ENCODE measurements at regions not wholly inside any gene's neighbourhood (a gene's known extent, or its start where the extent isn't known, plus 50 kb on each side); places are given as distances from the start of the nearest gene placed in this dataset.

- H3K27me3 ChIP-seq (replicated peaks in 1 of 2; ENCODE audit: control insufficient read depth in 2 of 2, extremely low read depth in 1 of 2, insufficient read depth in 2 of 2, low read length in 1 of 2): peaks cover 0 to 11% of the 10 kb centered on the region in 2 experiments
- no peaks in the 10 kb centered on the region for H3K36me3 ChIP-seq (ENCODE audit: control insufficient read depth in 2 of 2, extremely low read depth in 1 of 2, insufficient read depth in 1 of 2, low read length in 1 of 2)
- no peak overlapping the region for H3K27ac Mint-ChIP-seq
These were observed 69.3 kb downstream of the SOWAHC start for GRCh38 chr2:109683452-109683851.

DNA sequence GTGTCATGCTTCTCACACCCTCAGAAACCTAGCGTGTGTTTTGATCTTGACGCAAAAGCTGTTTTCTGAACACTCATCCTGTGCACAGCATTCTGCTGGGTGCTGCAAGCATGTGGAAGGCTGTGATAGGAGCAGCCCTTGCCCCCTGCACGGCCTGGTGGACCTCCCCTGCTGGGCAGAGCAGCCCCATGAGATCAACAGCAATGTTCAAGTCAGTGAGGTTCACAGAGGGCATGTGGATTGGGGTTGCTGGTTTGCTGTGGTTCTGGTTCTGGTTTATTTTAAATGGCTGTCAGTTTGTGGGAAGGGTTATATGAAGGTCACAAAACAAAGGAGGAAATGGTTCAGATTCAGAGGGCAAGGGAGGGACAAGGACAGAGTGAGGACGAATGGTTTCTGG lies 71.3 kb downstream of the SOWAHC start:
- Mint-ChIP-seq H3K4me3 (no peak overlapping the region), H3K4me1 (peaks cover 0 to 2% (median 2%) of the 10 kb centered on the region in 3 donors), H3K27me3 (peaks cover 6 to 15% of the 10 kb centered on the region in 2 donors), H3K36me3 (no peaks in the 10 kb centered on the region), H3K9me3 (no peaks in the 10 kb centered on the region), H3K27ac (no peak overlapping the region)
- Histone ChIP-seq H3K4me3 (ENCODE audit: control insufficient read depth in 1 of 2, extremely low read depth in 1 of 2, low read length in 1 of 2) (no peak overlapping the region), H3K27ac (ENCODE audit: low read length) (no peak overlapping the region), H3K36me3 (ENCODE audit: control insufficient read depth in 2 of 2, extremely low read depth in 1 of 2, insufficient read depth in 1 of 2, low read length in 1 of 2) (no peaks in the 10 kb centered on the region), H3K9me3 (no peaks in the 10 kb centered on the region), H3K4me1 (ENCODE audit: control insufficient read depth in 1 of 2, extremely low read depth in 1 of 2, insufficient read depth in 2 of 2, low read length in 2 of 2) (no peaks in the 10 kb centered on the region), H3K27me3 (replicated peaks in 1 of 2; ENCODE audit: control insufficient read depth in 2 of 2, extremely low read depth in 1 of 2, insufficient read depth in 2 of 2, low read length in 1 of 2) (peaks cover 0 to 14% of the 10 kb centered on the region in 2 experiments)
- ATAC-seq (replicated peaks in 1 of 4) (no peak), DNase-seq (no peak)
- POLR2A ChIA-PET: no interaction called here
- WGBS (ENCODE audit: insufficient coverage): 80% methylated on average over 3 of the region's 4 CpGs
- CTCF ChIA-PET: no interaction called here

More at GRCh38 chr2:109683452-109683851, 69.3 kb downstream of the SOWAHC start:
- WGBS (ENCODE audit: insufficient coverage): 84% methylated on average over 5 of the region's 8 CpGs
- peaks cover 10 to 19% of the 10 kb centered on the region in 2 donors for H3K27me3 Mint-ChIP-seq
- Histone ChIP-seq H3K4me1 (ENCODE audit: control insufficient read depth in 1 of 2, extremely low read depth in 1 of 2, insufficient read depth in 2 of 2, low read length in 2 of 2) (no peaks in the 10 kb centered on the region), H3K27ac (ENCODE audit: low read length) (no peak overlapping the region), H3K9me3 (no peaks in the 10 kb centered on the region), H3K4me3 (ENCODE audit: control insufficient read depth in 1 of 2, extremely low read depth in 1 of 2, low read length in 1 of 2) (no peak overlapping the region)
- no peaks in the 10 kb centered on the region for H3K36me3 Mint-ChIP-seq
- DNase-seq: no peak
- ChIA-PET CTCF (no interaction called here), POLR2A (no interaction called here)
- H3K9me3 Mint-ChIP-seq: no peaks in the 10 kb centered on the region
- no peak for ATAC-seq (replicated peaks in 1 of 4)
- peaks cover 0 to 3% (median 3%) of the 10 kb centered on the region in 3 donors for H3K4me1 Mint-ChIP-seq
- H3K4me3 Mint-ChIP-seq: no peak overlapping the region

GRCh38 chr2:109686921-109687320 lies 72.8 kb downstream of the SOWAHC start:
- Histone ChIP-seq H3K36me3 (ENCODE audit: control insufficient read depth in 2 of 2, extremely low read depth in 1 of 2, insufficient read depth in 1 of 2, low read length in 1 of 2) (no peaks in the 10 kb centered on the region), H3K27me3 (replicated peaks in 1 of 2; ENCODE audit: control insufficient read depth in 2 of 2, extremely low read depth in 1 of 2, insufficient read depth in 2 of 2, low read length in 1 of 2) (peaks cover 0 to 14% of the 10 kb centered on the region in 2 experiments), H3K4me3 (ENCODE audit: control insufficient read depth in 1 of 2, extremely low read depth in 1 of 2, low read length in 1 of 2) (no peak overlapping the region), H3K9me3 (no peaks in the 10 kb centered on the region), H3K27ac (ENCODE audit: low read length) (no peak overlapping the region), H3K4me1 (ENCODE audit: control insufficient read depth in 1 of 2, extremely low read depth in 1 of 2, insufficient read depth in 2 of 2, low read length in 2 of 2) (no peaks in the 10 kb centered on the region)
- ChIA-PET POLR2A (no interaction called here), CTCF (no interaction called here)
- Mint-ChIP-seq H3K36me3 (no peaks in the 10 kb centered on the region), H3K4me1 (no peaks in the 10 kb centered on the region), H3K27me3 (peaks cover 6 to 9% of the 10 kb centered on the region in 2 donors), H3K4me3 (no peak overlapping the region), H3K9me3 (no peaks in the 10 kb centered on the region), H3K27ac (no peak overlapping the region)
- DNase-seq (no peak), ATAC-seq (replicated peaks in 1 of 4) (no peak)
- WGBS (ENCODE audit: insufficient coverage): 71% methylated on average over 3 of the region's 4 CpGs

- peaks cover 0 to 16% of the 10 kb centered on the region in 2 experiments for H3K27me3 ChIP-seq (replicated peaks in 1 of 2; ENCODE audit: control insufficient read depth in 2 of 2, extremely low read depth in 1 of 2, insufficient read depth in 2 of 2, low read length in 1 of 2)
- H3K36me3 ChIP-seq (ENCODE audit: control insufficient read depth in 2 of 2, extremely low read depth in 1 of 2, insufficient read depth in 1 of 2, low read length in 1 of 2): no peaks in the 10 kb centered on the region
- H3K4me3 ChIP-seq (ENCODE audit: control insufficient read depth in 1 of 2, extremely low read depth in 1 of 2, low read length in 1 of 2): no peak overlapping the region
- H3K27ac ChIP-seq (ENCODE audit: low read length): no peak overlapping the region
- WGBS (ENCODE audit: insufficient coverage): 75% methylated on average over 4 of the region's 5 CpGs
- H3K4me1 Mint-ChIP-seq: no peaks in the 10 kb centered on the region
- POLR2A ChIA-PET: no interaction called here
- H3K9me3 ChIP-seq: no peaks in the 10 kb centered on the region
- peaks cover 6 to 9% of the 10 kb centered on the region in 2 donors for H3K27me3 Mint-ChIP-seq
- CTCF ChIA-PET: no interaction called here
- no peak for ATAC-seq (replicated peaks in 1 of 4)
- peaks cover 0 to 3% (median 0%) of the 10 kb centered on the region in 3 donors for H3K9me3 Mint-ChIP-seq
- no peak for DNase-seq
- no peaks in the 10 kb centered on the region for H3K4me1 ChIP-seq (ENCODE audit: control insufficient read depth in 1 of 2, extremely low read depth in 1 of 2, insufficient read depth in 2 of 2, low read length in 2 of 2)
- H3K27ac Mint-ChIP-seq: no peak overlapping the region
- H3K36me3 Mint-ChIP-seq: no peaks in the 10 kb centered on the region
- no peak overlapping the region for H3K4me3 Mint-ChIP-seq
These were observed 75.2 kb downstream of the SOWAHC start for GRCh38 chr2:109689182-109689930.

DNA sequence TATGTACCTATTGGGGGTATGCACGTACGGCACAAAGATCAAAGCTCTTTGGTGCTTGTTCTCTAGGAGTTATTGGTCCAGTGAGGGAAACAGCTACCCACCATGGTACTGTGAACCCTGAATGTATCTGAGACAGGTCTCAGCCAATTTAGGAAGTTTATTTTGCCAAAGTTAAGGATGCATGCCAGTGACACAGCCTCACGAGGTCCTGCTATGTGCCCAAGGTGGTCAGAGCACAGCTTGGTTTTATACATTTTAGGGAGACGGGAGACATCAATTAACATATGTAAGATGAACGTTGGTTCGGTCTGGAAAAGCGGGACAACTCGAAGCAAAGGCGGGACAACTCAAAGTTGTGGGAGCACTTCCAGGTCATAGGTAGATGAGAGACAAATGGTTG lies 75.8 kb downstream of the SOWAHC start:
- Histone ChIP-seq H3K9me3 (no peaks in the 10 kb centered on the region), H3K4me1 (ENCODE audit: control insufficient read depth in 1 of 2, extremely low read depth in 1 of 2, insufficient read depth in 2 of 2, low read length in 2 of 2) (no peaks in the 10 kb centered on the region), H3K36me3 (ENCODE audit: control insufficient read depth in 2 of 2, extremely low read depth in 1 of 2, insufficient read depth in 1 of 2, low read length in 1 of 2) (no peaks in the 10 kb centered on the region), H3K4me3 (ENCODE audit: control insufficient read depth in 1 of 2, extremely low read depth in 1 of 2, low read length in 1 of 2) (no peak overlapping the region), H3K27me3 (replicated peaks in 1 of 2; ENCODE audit: control insufficient read depth in 2 of 2, extremely low read depth in 1 of 2, insufficient read depth in 2 of 2, low read length in 1 of 2) (peaks cover 0 to 16% of the 10 kb centered on the region in 2 experiments), H3K27ac (ENCODE audit: low read length) (no peak overlapping the region)
- H3K36me3 Mint-ChIP-seq: no peaks in the 10 kb centered on the region
- peaks cover 0 to 3% (median 0%) of the 10 kb centered on the region in 3 donors for H3K9me3 Mint-ChIP-seq
- ATAC-seq (replicated peaks in 1 of 4) (no peak), DNase-seq (no peak)
- no peak overlapping the region for H3K4me3 Mint-ChIP-seq
- 91% methylated on average over 7 of the region's 9 CpGs for WGBS (ENCODE audit: insufficient coverage)
- ChIA-PET POLR2A (interaction anchor here in 1 of 2 donors (0.6 kb wide), 1 partner anchor 20 kb away, joined by 8 read pairs; no protein-coding TSS in a partner anchor), CTCF (no interaction called here)
- H3K4me1 Mint-ChIP-seq: no peaks in the 10 kb centered on the region
- peaks cover 5 to 9% of the 10 kb centered on the region in 2 donors for H3K27me3 Mint-ChIP-seq
- no peak overlapping the region for H3K27ac Mint-ChIP-seq

DNA sequence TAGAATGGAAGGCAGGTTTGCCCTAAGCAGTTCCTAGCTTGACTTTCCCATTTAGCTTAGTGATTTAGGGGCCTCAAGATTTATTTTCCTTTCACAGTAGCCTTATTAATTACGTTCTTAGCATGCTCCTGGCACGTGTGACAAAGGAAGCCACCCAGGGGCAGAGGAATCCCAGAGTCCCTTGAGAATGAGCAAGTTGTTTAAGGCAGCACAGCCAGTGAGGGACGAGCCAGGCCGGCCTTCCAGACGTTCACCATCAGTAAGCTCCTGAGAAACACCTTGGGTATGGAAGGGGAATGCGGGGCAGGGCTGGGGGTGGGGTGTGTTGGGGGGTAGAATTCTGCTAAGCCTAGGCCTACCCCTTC lies 76.3 kb downstream of the SOWAHC start:
- POLR2A ChIA-PET: interaction anchor here in 1 of 2 donors (0.6 kb wide), 1 partner anchor 20 kb away, joined by 8 read pairs; no protein-coding TSS in a partner anchor

More for the DNA sequence above, 76.3 kb downstream of the SOWAHC start:
- no peak overlapping the region for H3K27ac ChIP-seq (ENCODE audit: low read length)
- no peaks in the 10 kb centered on the region for H3K36me3 ChIP-seq (ENCODE audit: control insufficient read depth in 2 of 2, extremely low read depth in 1 of 2, insufficient read depth in 1 of 2, low read length in 1 of 2)
- 59% methylated on average over 2 of the region's 6 CpGs for WGBS (ENCODE audit: insufficient coverage)
- H3K9me3 ChIP-seq: no peaks in the 10 kb centered on the region
- no peaks in the 10 kb centered on the region for H3K4me1 Mint-ChIP-seq
- peaks cover 0 to 3% (median 0%) of the 10 kb centered on the region in 3 donors for H3K9me3 Mint-ChIP-seq
- H3K27me3 ChIP-seq (replicated peaks in 1 of 2; ENCODE audit: control insufficient read depth in 2 of 2, extremely low read depth in 1 of 2, insufficient read depth in 2 of 2, low read length in 1 of 2): peaks cover 0 to 16% of the 10 kb centered on the region in 2 experiments
- ATAC-seq (replicated peaks in 1 of 4): no peak
- H3K36me3 Mint-ChIP-seq: no peaks in the 10 kb centered on the region
- CTCF ChIA-PET: no interaction called here
- H3K4me1 ChIP-seq (ENCODE audit: control insufficient read depth in 1 of 2, extremely low read depth in 1 of 2, insufficient read depth in 2 of 2, low read length in 2 of 2): no peaks in the 10 kb centered on the region
- no peak overlapping the region for H3K4me3 Mint-ChIP-seq
- no peak overlapping the region for H3K4me3 ChIP-seq (ENCODE audit: control insufficient read depth in 1 of 2, extremely low read depth in 1 of 2, low read length in 1 of 2)
- DNase-seq: no peak
- H3K27me3 Mint-ChIP-seq: peaks cover 2 to 7% of the 10 kb centered on the region in 2 donors
- H3K27ac Mint-ChIP-seq: no peak overlapping the region

Data from T-cell (primary cell).